ENCODE measurements at regions not wholly inside any gene's neighbourhood (a gene's known extent, or its start where the extent isn't known, plus 50 kb on each side); places are given as distances from the start of the nearest gene placed in this dataset.
A peak's percentile ranks its signal among the peaks of the same experiment; 100 is the strongest.

DNA sequence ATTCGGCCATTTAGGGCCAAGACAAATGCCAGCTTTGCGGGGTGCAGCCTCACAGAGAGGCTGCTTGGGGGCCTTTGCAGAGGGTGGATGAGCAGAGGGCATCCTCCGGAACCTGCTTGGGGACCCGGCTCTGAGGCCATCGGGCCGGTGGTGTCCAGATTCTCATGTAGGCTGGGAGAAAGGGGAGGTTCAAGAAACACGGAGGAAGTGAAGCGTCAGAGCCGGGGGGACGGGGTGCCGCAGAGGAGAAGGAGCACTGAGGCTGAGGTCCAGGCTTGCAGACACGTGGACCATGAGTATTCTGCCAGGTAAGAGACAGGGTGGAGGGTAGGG lies 150.7 kb upstream of the SHH start:
- TF ChIP-seq POLR2A (IDR thresholded peaks at IDR 0.05) (no peak), CTCF (IDR thresholded peaks at IDR 0.05) (no peak)
- Histone ChIP-seq H3K4me1 (no peaks in the 10 kb centered on the region), H3K4me3 (replicated peaks in 1 of 3) (no peak overlapping the region), H3K9me3 (no peaks in the 10 kb centered on the region), H3K36me3 (no peaks in the 10 kb centered on the region), H3K27ac (no peak overlapping the region), H3K27me3 (no peaks in the 10 kb centered on the region)
- 89 to 96% methylated on average over 12 of the region's 12 CpGs for WGBS, 2 donors
- DNase-seq, result no peak
- intact Hi-C loops (cut with DNase I), result no loop called here

DNA sequence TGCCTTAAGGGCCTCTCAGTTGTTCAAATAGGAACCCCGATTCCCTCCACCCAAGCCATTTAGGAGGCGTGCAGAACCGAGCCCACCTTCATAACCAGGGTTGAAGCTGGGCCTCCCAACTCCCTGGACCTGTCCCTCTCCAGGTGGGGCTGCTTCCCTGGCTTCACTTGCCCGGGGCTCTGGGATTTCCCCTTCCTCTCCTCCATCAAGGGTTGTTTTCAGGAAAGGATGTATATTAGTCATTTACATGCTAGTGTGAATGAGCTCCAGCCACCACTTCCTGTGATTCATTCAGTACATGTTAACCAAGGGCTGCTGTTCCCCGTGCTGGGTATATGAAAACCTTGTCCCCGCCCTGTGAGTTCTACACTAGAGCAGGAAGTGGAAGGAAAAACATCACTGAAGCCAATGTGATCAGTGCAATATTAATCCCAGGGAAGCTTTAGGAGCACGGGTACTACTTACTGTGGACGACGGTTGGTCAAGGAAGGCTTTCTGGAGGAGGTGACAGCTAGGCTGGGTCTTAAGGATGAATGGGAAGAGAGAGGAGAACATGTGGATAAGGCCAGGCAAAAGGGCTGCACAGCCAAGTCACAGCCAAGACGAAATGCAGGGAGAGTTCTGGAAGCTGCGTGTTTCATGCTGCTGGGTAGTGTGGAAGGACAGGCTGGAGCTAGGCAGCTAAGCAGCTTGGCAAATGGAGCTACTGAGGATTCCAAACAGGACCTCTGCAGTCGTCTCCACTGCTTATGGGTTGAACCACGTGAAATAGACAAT lies 150.1 kb upstream of the SHH start:
- no peaks in the 10 kb centered on the region for H3K36me3 ChIP-seq
- H3K4me1 ChIP-seq, result no peaks in the 10 kb centered on the region
- H3K27ac ChIP-seq, result no peak overlapping the region
- WGBS, 2 donors, result 70 to 79% methylated on average over 13 of the region's 13 CpGs
- H3K4me3 ChIP-seq (replicated peaks in 1 of 3), result no peak overlapping the region
- no peak for DNase-seq
- intact Hi-C loops (cut with DNase I), result no loop called here
- TF ChIP-seq CTCF (IDR thresholded peaks at IDR 0.05) (no peak), POLR2A (IDR thresholded peaks at IDR 0.05) (no peak)
- no peaks in the 10 kb centered on the region for H3K9me3 ChIP-seq
- no peaks in the 10 kb centered on the region for H3K27me3 ChIP-seq

DNA sequence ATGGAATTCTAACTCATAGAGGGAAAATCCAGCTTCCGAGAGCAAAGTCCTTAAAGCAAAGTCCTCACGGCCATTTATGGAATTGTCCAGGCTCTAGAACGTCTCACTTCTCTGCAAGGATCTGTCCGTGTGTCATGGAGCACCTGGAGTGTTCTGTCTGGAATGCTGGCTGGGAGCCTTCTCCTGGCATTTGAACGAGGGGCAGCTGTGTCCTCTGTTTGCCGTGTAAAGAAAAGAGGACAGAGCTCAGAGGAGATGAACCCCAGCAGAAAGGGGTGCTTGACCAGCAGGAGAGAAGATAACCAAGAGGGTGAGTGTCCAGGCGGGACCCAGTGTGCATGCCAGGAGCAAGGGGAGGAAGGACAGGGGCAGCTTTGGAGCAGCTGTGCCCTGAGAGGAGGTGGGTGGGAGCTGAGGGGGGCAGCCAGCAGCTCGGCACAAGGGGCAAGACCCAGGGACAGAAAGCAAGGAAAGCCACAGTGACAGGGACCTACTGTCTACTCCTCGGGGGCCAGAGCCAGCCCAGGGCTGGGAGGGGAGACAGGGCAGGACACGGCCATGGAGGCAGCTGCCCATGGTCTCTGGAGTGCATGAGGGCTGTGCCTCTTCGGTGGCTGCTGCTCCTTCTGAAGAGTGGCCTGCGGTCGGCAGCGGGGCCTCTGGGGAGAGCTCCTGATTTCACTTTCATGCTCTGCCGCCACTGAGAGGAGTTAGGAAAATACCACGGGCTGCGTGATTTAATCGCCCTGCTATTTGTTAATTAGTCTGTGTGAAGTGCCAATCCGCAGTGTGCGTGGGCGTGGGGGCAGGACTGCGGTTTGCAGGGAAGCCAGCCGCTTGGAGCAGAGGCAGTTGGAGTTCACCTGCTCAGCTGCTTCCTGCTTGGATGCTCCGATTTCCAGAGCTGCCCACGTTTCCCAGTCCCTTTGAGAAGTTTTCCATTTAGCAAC lies 149.3 kb upstream of the SHH start:
- no peak overlapping the region for H3K4me3 ChIP-seq (replicated peaks in 1 of 3)
- TF ChIP-seq POLR2A (IDR thresholded peaks at IDR 0.05) (no peak), CTCF (IDR thresholded peaks at IDR 0.05) (no peak)
- no peak overlapping the region for H3K27ac ChIP-seq
- H3K4me1 ChIP-seq, result no peaks in the 10 kb centered on the region
- DNase-seq, result peak; percentile 33 to 54
- H3K9me3 ChIP-seq, result no peaks in the 10 kb centered on the region
- intact Hi-C loops (cut with DNase I), result no loop called here
- WGBS, 2 donors, result 37% methylated on average over 19 to 22 of the region's 25 CpGs
- no peaks in the 10 kb centered on the region for H3K36me3 ChIP-seq
- no peaks in the 10 kb centered on the region for H3K27me3 ChIP-seq

GRCh38 chr7:155959894-155960293 lies 147.6 kb upstream of the SHH start:
- Histone ChIP-seq H3K4me1 (no peaks in the 10 kb centered on the region), H3K36me3 (no peaks in the 10 kb centered on the region), H3K27me3 (no peaks in the 10 kb centered on the region), H3K27ac (no peak overlapping the region), H3K4me3 (replicated peaks in 1 of 3) (no peak overlapping the region), H3K9me3 (no peaks in the 10 kb centered on the region)
- DNase-seq, result no peak
- intact Hi-C loops (cut with DNase I), result no loop called here
- WGBS, 2 donors, result 81 to 92% methylated on average over 7 to 13 of the region's 13 CpGs
- no peak for TF ChIP-seq POLR2A (IDR thresholded peaks at IDR 0.05)
- no peak for TF ChIP-seq CTCF (IDR thresholded peaks at IDR 0.05)

- TF ChIP-seq POLR2A (IDR thresholded peaks at IDR 0.05) (no peak), CTCF (IDR thresholded peaks at IDR 0.05) (no peak)
- intact Hi-C loops (cut with DNase I), result no loop called here
- DNase-seq, result no peak
- no peak overlapping the region for H3K27ac ChIP-seq
- H3K27me3 ChIP-seq, result no peaks in the 10 kb centered on the region
- H3K4me3 ChIP-seq (replicated peaks in 1 of 3), result no peak overlapping the region
- H3K4me1 ChIP-seq, result peaks cover 0 to 3% of the 10 kb centered on the region in 2 donors
- H3K36me3 ChIP-seq, result no peaks in the 10 kb centered on the region
- no peaks in the 10 kb centered on the region for H3K9me3 ChIP-seq
- WGBS, 2 donors, result 77 to 84% methylated on average over 11 to 12 of the region's 12 CpGs
These were observed 144.7 kb upstream of the SHH start for GRCh38 chr7:155956977-155957376.

All from thyroid gland (tissue), 4 donors.